GM23338 (cell line): ENCODE measurements at regions not wholly inside any gene's neighbourhood (a gene's known extent, or its start where the extent isn't known, plus 50 kb on each side); places are given as distances from the start of the nearest gene placed in this dataset.

Experiments
- ATAC-seq: fragments of 200-7000 bp; cut with Tn5 transposase; 3 replicates; pipeline ENCODE4 v1.9.1; 2020
- DNase-seq: peaks from one replicate; pipeline ENCODE4 v3.0.0-alpha.2; 2015; ENCODE audit warnings: low spot score
- H2AFZ ChIP-seq: fragments of 200-600 bp; sonication (generic); 2 replicates; pipeline ENCODE4 v1.8.0; 2016; ENCODE audit warnings: antibody characterized with exemption, mild to moderate bottlenecking, moderate library complexity
- H3F3A ChIP-seq: fragments of 200-600 bp; sonication (generic); replicated peaks from 2 replicates; pipeline ENCODE4 v1.8.0; 2017; ENCODE audit warnings: antibody characterized with exemption, mixed run types, low read depth
- H3K27ac ChIP-seq: fragments of 200-600 bp; sonication (generic); 2 replicates; pipeline ENCODE4 v1.6.1; 2016; ENCODE audit warnings: low read depth
- H3K27me3 ChIP-seq: fragments of 200-600 bp; sonication (generic); 2 replicates; pipeline ENCODE4 v1.8.0; 2016; ENCODE audit warnings: mild to moderate bottlenecking, mixed run types, moderate library complexity; ENCODE audit not compliant: insufficient read depth
- H3K36me3 ChIP-seq: fragments of 200-600 bp; sonication (generic); 2 replicates; pipeline ENCODE4 v1.8.0; 2016; ENCODE audit warnings: mild to moderate bottlenecking; ENCODE audit not compliant: insufficient read depth
- H3K4me1 ChIP-seq: fragments of 200-600 bp; sonication (generic); 2 replicates; pipeline ENCODE4 v1.8.0; 2016; ENCODE audit warnings: mild to moderate bottlenecking, moderate library complexity; ENCODE audit not compliant: insufficient read depth
- H3K4me2 ChIP-seq: fragments of 200-600 bp; sonication (generic); 2 replicates; pipeline ENCODE4 v1.7.1; 2017; ENCODE audit warnings: mixed run types
- H3K4me3 ChIP-seq: fragments of 200-600 bp; sonication (generic); 2 replicates; pipeline ENCODE4 v1.6.1; 2016; ENCODE audit warnings: mixed run types
- H3K79me2 ChIP-seq: fragments of 200-600 bp; sonication (generic); replicated peaks from 2 replicates; pipeline ENCODE4 v1.8.0; 2017; ENCODE audit warnings: mild to moderate bottlenecking; ENCODE audit not compliant: insufficient read depth
- H3K9me2 ChIP-seq: fragments of 200-600 bp; sonication (generic); 2 replicates; pipeline ENCODE4 v1.8.0; 2017; ENCODE audit not compliant: insufficient read depth
- H4K20me1 ChIP-seq: fragments of 200-600 bp; sonication (generic); replicated peaks from 2 replicates; pipeline ENCODE4 v1.8.0; 2017; ENCODE audit warnings: mild to moderate bottlenecking; ENCODE audit not compliant: insufficient read depth
- H3K27ac Mint-ChIP-seq: 2 replicates; pipeline ENCODE4 v1.8.0; 2020; ENCODE audit warnings: inconsistent platforms, mild to moderate bottlenecking, moderate library complexity, mixed read lengths
- H3K27me3 Mint-ChIP-seq: 3 replicates; pipeline ENCODE4 v1.8.0; 2022; ENCODE audit warnings: low read depth, mild to moderate bottlenecking, moderate library complexity, mixed read lengths, inconsistent platforms; ENCODE audit not compliant: insufficient read depth, poor library complexity
- H3K36me3 Mint-ChIP-seq: 3 replicates; pipeline ENCODE4 v1.8.0; 2021; ENCODE audit warnings: low read depth, mild to moderate bottlenecking, inconsistent platforms, moderate library complexity, mixed read lengths
- H3K4me1 Mint-ChIP-seq: 3 replicates; pipeline ENCODE4 v1.8.0; 2020; ENCODE audit warnings: mild to moderate bottlenecking, inconsistent platforms, mixed read lengths
- H3K4me3 Mint-ChIP-seq: 3 replicates; pipeline ENCODE4 v1.8.0; 2021; ENCODE audit warnings: moderate library complexity, mild to moderate bottlenecking, inconsistent platforms, mixed read lengths
- H3K9me3 Mint-ChIP-seq: 3 replicates; pipeline ENCODE4 v1.8.0; 2020; ENCODE audit warnings: moderate library complexity, mild to moderate bottlenecking, inconsistent platforms, mixed read lengths
- CREB1 ChIP-seq: fragments of 250-450 bp; sonication (Bioruptor Pico); IDR thresholded peaks from 2 replicates; pipeline ENCODE4 v1.5.0; 2020; ENCODE audit warnings: low read depth, mild to moderate bottlenecking, moderate library complexity
- EZH2phosphoT487 ChIP-seq: fragments of 200-600 bp; sonication (generic); IDR thresholded peaks from one replicate; pipeline ENCODE4 v1.8.1; 2018; ENCODE audit warnings: antibody characterized with exemption; ENCODE audit not compliant: unreplicated experiment
- NANOG ChIP-seq: IDR thresholded peaks from 2 replicates; pipeline ENCODE4 v1.6.1; 2016; ENCODE audit warnings: antibody characterized with exemption, borderline replicate concordance
- ZNF114 ChIP-seq: fragments of 250-450 bp; sonication (Bioruptor Pico); IDR thresholded peaks from 2 replicates; pipeline ENCODE4 v1.5.0; 2020; ENCODE audit warnings: mild to moderate bottlenecking, moderate library complexity
- ZNF331 ChIP-seq: fragments of 250-450 bp; sonication (Bioruptor Pico); IDR thresholded peaks from 2 replicates; pipeline ENCODE4 v1.5.0; 2020; ENCODE audit warnings: low read depth, mild to moderate bottlenecking, moderate library complexity
- TF ChIP-seq, protein P1 (sequence below): IDR thresholded peaks from one replicate; pipeline ENCODE4 v1.6.1; 2018; ENCODE audit warnings: antibody characterized with exemption; ENCODE audit not compliant: unreplicated experiment
- TF ChIP-seq, protein P2 (sequence below): fragments of 250-450 bp; sonication (Bioruptor Pico); IDR thresholded peaks from 2 replicates; pipeline ENCODE4 v1.5.0; 2020; ENCODE audit warnings: mild to moderate bottlenecking, moderate library complexity

DNA sequence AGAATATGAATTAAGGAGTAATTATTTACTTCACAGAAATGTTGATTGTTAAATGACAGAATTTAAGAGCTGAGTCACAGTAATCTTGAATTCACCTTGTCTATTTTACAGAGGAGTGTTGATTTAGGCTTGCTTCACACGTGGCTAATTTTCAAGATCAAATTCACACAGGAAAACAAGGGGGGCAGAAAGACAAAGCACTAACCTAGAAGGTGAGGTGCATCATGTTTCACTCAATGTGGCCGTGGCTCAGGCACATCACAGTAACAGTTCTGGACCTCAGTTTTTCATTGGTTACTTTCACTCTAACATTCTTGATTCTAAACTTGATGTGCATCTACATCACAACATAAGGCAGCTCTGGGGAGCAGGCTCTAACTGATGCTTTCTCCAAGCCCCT, 69.6 kb upstream of the GNAQ start (continued):
- TF ChIP-seq, protein P1, sequence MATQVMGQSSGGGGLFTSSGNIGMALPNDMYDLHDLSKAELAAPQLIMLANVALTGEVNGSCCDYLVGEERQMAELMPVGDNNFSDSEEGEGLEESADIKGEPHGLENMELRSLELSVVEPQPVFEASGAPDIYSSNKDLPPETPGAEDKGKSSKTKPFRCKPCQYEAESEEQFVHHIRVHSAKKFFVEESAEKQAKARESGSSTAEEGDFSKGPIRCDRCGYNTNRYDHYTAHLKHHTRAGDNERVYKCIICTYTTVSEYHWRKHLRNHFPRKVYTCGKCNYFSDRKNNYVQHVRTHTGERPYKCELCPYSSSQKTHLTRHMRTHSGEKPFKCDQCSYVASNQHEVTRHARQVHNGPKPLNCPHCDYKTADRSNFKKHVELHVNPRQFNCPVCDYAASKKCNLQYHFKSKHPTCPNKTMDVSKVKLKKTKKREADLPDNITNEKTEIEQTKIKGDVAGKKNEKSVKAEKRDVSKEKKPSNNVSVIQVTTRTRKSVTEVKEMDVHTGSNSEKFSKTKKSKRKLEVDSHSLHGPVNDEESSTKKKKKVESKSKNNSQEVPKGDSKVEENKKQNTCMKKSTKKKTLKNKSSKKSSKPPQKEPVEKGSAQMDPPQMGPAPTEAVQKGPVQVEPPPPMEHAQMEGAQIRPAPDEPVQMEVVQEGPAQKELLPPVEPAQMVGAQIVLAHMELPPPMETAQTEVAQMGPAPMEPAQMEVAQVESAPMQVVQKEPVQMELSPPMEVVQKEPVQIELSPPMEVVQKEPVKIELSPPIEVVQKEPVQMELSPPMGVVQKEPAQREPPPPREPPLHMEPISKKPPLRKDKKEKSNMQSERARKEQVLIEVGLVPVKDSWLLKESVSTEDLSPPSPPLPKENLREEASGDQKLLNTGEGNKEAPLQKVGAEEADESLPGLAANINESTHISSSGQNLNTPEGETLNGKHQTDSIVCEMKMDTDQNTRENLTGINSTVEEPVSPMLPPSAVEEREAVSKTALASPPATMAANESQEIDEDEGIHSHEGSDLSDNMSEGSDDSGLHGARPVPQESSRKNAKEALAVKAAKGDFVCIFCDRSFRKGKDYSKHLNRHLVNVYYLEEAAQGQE, result no peak
- no peak for TF ChIP-seq ZNF114
- TF ChIP-seq ZNF331 (CRISPR knock-in tag), result no peak
- TF ChIP-seq CREB1 (CRISPR knock-in tag), result no peak
- no peak for TF ChIP-seq EZH2phosphoT487
- TF ChIP-seq NANOG, result no peak

DNA sequence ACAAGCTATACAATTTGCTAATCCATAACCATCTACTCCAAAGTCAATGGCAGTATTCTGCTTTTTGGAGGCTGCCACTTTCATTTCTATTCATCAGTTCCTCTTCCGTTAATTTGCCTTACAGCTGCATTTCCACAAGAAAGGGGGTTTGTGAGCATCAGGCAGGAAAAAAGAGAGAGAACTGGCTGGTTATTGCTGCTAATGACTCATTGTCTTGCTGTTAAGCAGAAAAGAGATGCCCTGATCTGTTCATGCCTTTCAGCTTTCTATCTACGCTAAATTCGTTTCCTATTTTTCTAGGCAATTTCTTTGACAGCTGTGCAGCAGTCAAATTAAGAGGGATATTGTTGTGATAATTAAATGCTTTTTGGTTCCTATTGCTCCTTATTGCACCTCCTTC, 65.9 kb upstream of the GNAQ start:
- H3K79me2 ChIP-seq, result no peaks in the 10 kb centered on the region
- Mint-ChIP-seq H3K27me3 (peaks cover 4% of the 10 kb centered on the region), H3K4me1 (peaks cover 8% of the 10 kb centered on the region), H3K27ac (no peak overlapping the region), H3K9me3 (peaks cover 3% of the 10 kb centered on the region; the same call in 1 of the 3 replicates), H3K4me3 (no peak overlapping the region), H3K36me3 (no peaks in the 10 kb centered on the region)
- H3K4me3 ChIP-seq, result no peak overlapping the region
- H4K20me1 ChIP-seq, result no peaks in the 10 kb centered on the region
- peaks cover 11% of the 10 kb centered on the region for H3K4me1 ChIP-seq
- no peaks in the 10 kb centered on the region for H3K9me2 ChIP-seq
- no peak for TF ChIP-seq EZH2phosphoT487
- TF ChIP-seq, protein P1, result no peak
- TF ChIP-seq, protein P2, sequence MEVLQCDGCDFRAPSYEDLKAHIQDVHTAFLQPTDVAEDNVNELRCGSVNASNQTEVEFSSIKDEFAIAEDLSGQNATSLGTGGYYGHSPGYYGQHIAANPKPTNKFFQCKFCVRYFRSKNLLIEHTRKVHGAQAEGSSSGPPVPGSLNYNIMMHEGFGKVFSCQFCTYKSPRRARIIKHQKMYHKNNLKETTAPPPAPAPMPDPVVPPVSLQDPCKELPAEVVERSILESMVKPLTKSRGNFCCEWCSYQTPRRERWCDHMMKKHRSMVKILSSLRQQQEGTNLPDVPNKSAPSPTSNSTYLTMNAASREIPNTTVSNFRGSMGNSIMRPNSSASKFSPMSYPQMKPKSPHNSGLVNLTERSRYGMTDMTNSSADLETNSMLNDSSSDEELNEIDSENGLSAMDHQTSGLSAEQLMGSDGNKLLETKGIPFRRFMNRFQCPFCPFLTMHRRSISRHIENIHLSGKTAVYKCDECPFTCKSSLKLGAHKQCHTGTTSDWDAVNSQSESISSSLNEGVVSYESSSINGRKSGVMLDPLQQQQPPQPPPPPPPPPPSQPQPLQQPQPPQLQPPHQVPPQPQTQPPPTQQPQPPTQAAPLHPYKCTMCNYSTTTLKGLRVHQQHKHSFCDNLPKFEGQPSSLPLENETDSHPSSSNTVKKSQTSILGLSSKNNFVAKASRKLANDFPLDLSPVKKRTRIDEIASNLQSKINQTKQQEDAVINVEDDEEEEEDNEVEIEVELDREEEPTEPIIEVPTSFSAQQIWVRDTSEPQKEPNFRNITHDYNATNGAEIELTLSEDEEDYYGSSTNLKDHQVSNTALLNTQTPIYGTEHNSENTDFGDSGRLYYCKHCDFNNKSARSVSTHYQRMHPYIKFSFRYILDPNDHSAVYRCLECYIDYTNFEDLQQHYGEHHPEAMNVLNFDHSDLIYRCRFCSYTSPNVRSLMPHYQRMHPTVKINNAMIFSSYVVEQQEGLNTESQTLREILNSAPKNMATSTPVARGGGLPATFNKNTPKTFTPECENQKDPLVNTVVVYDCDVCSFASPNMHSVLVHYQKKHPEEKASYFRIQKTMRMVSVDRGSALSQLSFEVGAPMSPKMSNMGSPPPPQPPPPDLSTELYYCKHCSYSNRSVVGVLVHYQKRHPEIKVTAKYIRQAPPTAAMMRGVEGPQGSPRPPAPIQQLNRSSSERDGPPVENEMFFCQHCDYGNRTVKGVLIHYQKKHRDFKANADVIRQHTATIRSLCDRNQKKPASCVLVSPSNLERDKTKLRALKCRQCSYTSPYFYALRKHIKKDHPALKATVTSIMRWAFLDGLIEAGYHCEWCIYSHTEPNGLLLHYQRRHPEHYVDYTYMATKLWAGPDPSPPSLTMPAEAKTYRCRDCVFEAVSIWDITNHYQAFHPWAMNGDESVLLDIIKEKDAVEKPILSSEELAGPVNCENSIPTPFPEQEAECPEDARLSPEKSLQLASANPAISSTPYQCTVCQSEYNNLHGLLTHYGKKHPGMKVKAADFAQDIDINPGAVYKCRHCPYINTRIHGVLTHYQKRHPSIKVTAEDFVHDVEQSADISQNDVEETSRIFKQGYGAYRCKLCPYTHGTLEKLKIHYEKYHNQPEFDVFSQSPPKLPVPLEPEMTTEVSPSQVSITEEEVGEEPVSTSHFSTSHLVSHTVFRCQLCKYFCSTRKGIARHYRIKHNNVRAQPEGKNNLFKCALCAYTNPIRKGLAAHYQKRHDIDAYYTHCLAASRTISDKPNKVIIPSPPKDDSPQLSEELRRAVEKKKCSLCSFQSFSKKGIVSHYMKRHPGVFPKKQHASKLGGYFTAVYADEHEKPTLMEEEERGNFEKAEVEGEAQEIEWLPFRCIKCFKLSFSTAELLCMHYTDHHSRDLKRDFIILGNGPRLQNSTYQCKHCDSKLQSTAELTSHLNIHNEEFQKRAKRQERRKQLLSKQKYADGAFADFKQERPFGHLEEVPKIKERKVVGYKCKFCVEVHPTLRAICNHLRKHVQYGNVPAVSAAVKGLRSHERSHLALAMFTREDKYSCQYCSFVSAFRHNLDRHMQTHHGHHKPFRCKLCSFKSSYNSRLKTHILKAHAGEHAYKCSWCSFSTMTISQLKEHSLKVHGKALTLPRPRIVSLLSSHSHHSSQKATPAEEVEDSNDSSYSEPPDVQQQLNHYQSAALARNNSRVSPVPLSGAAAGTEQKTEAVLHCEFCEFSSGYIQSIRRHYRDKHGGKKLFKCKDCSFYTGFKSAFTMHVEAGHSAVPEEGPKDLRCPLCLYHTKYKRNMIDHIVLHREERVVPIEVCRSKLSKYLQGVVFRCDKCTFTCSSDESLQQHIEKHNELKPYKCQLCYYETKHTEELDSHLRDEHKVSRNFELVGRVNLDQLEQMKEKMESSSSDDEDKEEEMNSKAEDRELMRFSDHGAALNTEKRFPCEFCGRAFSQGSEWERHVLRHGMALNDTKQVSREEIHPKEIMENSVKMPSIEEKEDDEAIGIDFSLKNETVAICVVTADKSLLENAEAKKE (CRISPR knock-in tag), result no peak
- ATAC-seq, result no peak
- no peak for DNase-seq
- H2AFZ ChIP-seq, result no peak overlapping the region
- no peaks in the 10 kb centered on the region for H3F3A ChIP-seq
- H3K36me3 ChIP-seq, result no peaks in the 10 kb centered on the region
- H3K4me2 ChIP-seq, result peak overlapping the region; percentile 51; the same call in 1 of the 2 replicates
- no peaks in the 10 kb centered on the region for H3K27me3 ChIP-seq
- H3K27ac ChIP-seq, result no peak overlapping the region
